ENCODE measurements at regions not wholly inside any gene's neighbourhood (a gene's known extent, or its start where the extent isn't known, plus 50 kb on each side); places are given as distances from the start of the nearest gene placed in this dataset.

- no peak for TF ChIP-seq CTCF (conservative IDR thresholded peaks at IDR 0.05; ENCODE audit: low read depth, low read length)
- no peak overlapping the region for H3K4me3 ChIP-seq (ENCODE audit: low read length)
- no peak for DNase-seq (ENCODE audit: low read depth)
Measured at GRCh38 chr10:128734734-128735133, 608.5 kb upstream of the MKI67 start.

DNA sequence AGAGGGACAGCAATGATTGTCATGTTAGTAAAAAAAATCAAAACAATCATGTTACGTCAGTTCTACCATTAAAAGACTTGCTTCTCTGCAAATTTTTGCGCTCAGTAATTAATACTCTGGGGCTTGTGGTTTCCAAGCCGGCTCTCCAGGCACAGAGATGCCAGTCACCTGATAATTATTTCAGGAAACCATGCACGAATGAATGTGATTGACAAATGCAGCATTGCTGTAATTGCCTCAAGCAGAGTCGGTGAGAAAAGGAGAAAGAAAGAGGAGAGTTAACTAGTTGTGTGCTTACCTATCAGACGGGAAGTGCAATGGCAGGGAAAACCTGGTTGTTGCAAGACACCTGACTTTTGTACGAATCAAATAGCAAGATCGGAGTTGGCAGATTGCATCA is 609.8 kb upstream of the MKI67 start:
- DNase-seq (ENCODE audit: low read depth), result no peak

GRCh38 chr10:128738386-128738915 is 612.2 kb upstream of the MKI67 start:
- no peak for DNase-seq (ENCODE audit: low read depth)
- TF ChIP-seq CTCF (conservative IDR thresholded peaks at IDR 0.05; ENCODE audit: low read depth, low read length), result no peak
- H3K4me3 ChIP-seq (ENCODE audit: low read length), result no peak overlapping the region

More for the DNA sequence above, 609.8 kb upstream of the MKI67 start:
- no peak for TF ChIP-seq CTCF (conservative IDR thresholded peaks at IDR 0.05; ENCODE audit: low read depth, low read length)
- no peak overlapping the region for H3K4me3 ChIP-seq (ENCODE audit: low read length)

- DNase-seq (ENCODE audit: low read depth), result no peak
- TF ChIP-seq CTCF (conservative IDR thresholded peaks at IDR 0.05; ENCODE audit: low read depth, low read length), result no peak
- H3K4me3 ChIP-seq (ENCODE audit: low read length), result no peak overlapping the region
Measured at GRCh38 chr10:128739930-128740329, 613.7 kb upstream of the MKI67 start.

GRCh38 chr10:128741180-128741579 is 615.0 kb upstream of the MKI67 start:
- DNase-seq (ENCODE audit: low read depth), result no peak
- TF ChIP-seq CTCF (conservative IDR thresholded peaks at IDR 0.05; ENCODE audit: low read depth, low read length), result no peak
- no peak overlapping the region for H3K4me3 ChIP-seq (ENCODE audit: low read length)

DNA sequence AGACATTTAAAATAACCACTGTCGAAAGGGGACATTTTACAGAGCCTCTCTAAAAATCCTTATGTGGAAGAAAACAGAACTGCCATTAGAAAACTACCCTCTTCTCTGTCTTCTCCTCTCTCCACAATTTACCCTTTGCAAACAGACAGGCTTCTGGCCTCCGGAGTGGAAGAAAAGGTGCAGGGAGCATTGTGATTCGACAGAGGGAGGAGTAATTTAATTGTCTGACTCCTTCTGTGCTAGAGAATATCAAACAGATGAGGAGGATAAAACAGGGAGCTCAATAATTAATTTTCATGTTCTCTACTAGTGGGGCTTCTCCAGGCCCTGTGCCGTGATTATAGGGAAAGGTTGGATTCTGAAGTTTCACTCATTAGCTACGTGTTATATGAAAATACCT is 615.5 kb upstream of the MKI67 start:
- H3K4me3 ChIP-seq (ENCODE audit: low read length), result no peak overlapping the region
- no peak for DNase-seq (ENCODE audit: low read depth)
- no peak for TF ChIP-seq CTCF (conservative IDR thresholded peaks at IDR 0.05; ENCODE audit: low read depth, low read length)

DNA sequence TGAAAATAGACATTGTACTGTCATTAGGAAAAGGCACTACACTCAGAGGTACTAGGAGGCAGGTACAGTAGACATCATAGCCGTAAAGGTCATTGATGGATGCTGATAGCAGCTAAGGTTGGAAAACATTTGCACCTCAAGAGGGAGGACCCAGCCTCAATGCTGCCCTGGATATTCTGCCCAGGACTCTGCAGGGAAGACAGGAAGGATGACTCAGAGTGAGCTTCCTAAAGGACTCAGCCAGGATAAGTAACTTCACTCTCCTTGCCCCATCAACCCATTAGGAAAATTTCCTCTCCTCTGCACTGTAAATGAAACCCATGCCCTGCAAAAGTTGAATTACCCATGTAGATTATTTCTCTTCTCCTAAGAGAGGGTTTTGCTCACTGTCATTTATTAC is 617.9 kb upstream of the MKI67 start:
- H3K4me3 ChIP-seq (ENCODE audit: low read length), result no peak overlapping the region
- no peak for TF ChIP-seq CTCF (conservative IDR thresholded peaks at IDR 0.05; ENCODE audit: low read depth, low read length)
- no peak for DNase-seq (ENCODE audit: low read depth)
